ENCODE measurements at regions not wholly inside any gene's neighbourhood (a gene's known extent, or its start where the extent isn't known, plus 50 kb on each side); places are given as distances from the start of the nearest gene placed in this dataset.

GRCh38 chr7:115132096-115132495 is 210.2 kb downstream of the MDFIC start:
- TF ChIP-seq CTCF (IDR thresholded peaks at IDR 0.05) (no peak), POLR2A (IDR thresholded peaks at IDR 0.05) (no peak)

Measured in suprapubic skin (tissue), 3 donors.